Bronchial epithelial cell (primary cell): ENCODE measurements at regions not wholly inside any gene's neighbourhood (a gene's known extent, or its start where the extent isn't known, plus 50 kb on each side); places are given as distances from the start of the nearest gene placed in this dataset.

Source experiments
- DNase-seq: peaks from one replicate; pipeline ENCODE4 v3.0.0-alpha.2; 2010; ENCODE audit warnings: low read depth
- FAIRE-seq: peaks from 2 replicates; lab custom pipeline; 2011; peaks lifted over from hg19 to GRCh38; lab: Jason Lieb, UNC
- H3K27me3 ChIP-seq: 2 replicates; pipeline ENCODE4 v1.5.1; 2011; ENCODE audit warnings: low read length; ENCODE audit not compliant: control insufficient read depth, insufficient read depth
- H3K36me3 ChIP-seq: 2 replicates; pipeline ENCODE4 v1.5.1; 2011; ENCODE audit warnings: low read length; ENCODE audit not compliant: control insufficient read depth, insufficient read depth
- H3K4me3 ChIP-seq: 2 replicates; pipeline ENCODE4 v1.5.1; 2011; ENCODE audit warnings: mild to moderate bottlenecking, low read depth, low read length, control low read depth
- TF ChIP-seq, protein P1 (sequence below): IDR thresholded peaks from 2 replicates; pipeline ENCODE4 v1.5.1; 2011; ENCODE audit warnings: mild to moderate bottlenecking, moderate library complexity, low read length, control low read depth, inconsistent platforms; ENCODE audit not compliant: insufficient read depth, severe bottlenecking

DNA sequence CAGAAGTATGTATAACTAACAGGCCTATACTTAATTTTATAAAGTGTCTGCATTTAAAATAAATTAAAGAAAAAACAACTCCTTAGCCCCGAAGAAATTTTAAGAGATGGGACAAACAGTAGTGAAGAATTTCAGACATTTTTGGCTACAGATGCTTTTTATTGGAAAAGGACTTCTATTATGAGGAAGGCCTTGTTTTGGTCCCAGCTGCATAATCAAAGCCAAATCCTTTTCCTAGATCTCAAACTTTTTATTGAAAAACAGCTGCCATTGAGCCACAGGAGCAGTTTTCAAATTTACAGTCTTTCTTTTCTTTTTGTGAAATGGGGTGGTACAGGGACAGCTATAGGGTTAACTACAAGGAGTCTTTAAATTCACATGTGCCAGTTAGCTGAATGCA is 51.3 kb upstream of the SETBP1 start:
- H3K36me3 ChIP-seq = no peaks in the 10 kb centered on the region
- no peaks in the 10 kb centered on the region for H3K27me3 ChIP-seq
- FAIRE-seq = no peak
- TF ChIP-seq, protein P1, sequence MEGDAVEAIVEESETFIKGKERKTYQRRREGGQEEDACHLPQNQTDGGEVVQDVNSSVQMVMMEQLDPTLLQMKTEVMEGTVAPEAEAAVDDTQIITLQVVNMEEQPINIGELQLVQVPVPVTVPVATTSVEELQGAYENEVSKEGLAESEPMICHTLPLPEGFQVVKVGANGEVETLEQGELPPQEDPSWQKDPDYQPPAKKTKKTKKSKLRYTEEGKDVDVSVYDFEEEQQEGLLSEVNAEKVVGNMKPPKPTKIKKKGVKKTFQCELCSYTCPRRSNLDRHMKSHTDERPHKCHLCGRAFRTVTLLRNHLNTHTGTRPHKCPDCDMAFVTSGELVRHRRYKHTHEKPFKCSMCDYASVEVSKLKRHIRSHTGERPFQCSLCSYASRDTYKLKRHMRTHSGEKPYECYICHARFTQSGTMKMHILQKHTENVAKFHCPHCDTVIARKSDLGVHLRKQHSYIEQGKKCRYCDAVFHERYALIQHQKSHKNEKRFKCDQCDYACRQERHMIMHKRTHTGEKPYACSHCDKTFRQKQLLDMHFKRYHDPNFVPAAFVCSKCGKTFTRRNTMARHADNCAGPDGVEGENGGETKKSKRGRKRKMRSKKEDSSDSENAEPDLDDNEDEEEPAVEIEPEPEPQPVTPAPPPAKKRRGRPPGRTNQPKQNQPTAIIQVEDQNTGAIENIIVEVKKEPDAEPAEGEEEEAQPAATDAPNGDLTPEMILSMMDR = no peak
- H3K4me3 ChIP-seq = no peak overlapping the region
- DNase-seq = no peak

DNA sequence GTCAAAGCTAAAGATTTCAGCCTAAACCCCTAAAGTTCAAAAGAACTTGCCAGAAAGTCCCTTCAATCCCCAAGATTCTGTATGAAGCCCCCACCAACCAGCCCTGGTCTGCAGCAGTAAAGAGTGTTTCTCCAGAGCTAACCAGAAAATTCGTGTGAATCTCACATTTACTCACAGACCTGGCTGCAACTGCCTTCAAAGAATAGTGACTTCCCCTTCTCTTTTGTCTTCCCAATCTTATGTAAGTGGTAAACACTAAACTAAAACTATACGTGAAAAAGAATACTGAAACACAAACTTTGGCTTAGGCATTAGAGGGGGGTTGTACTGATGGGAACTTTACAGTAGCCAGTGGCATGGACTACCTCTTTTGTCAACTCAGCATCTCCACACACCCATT is 50.6 kb upstream of the SETBP1 start:
- TF ChIP-seq, protein P1 = no peak

More for the DNA sequence above, 50.6 kb upstream of the SETBP1 start:
- Histone ChIP-seq H3K36me3 (no peaks in the 10 kb centered on the region), H3K27me3 (no peaks in the 10 kb centered on the region), H3K4me3 (no peak overlapping the region)
- no peak for DNase-seq
- no peak for FAIRE-seq
